Brain microvascular endothelial cell (primary cell): ENCODE measurements at regions not wholly inside any gene's neighbourhood (a gene's known extent, or its start where the extent isn't known, plus 50 kb on each side); places are given as distances from the start of the nearest gene placed in this dataset.

Experiments used
- DNase-seq: peaks from one replicate; pipeline ENCODE4 v3.0.0-alpha.2; 2020
- H3K27ac ChIP-seq: fragments of 250-450 bp; sonication (Bioruptor Pico); 2 replicates; pipeline ENCODE4 v1.5.1; 2020; ENCODE audit warnings: mild to moderate bottlenecking, moderate library complexity
- H3K27me3 ChIP-seq: fragments of 250-450 bp; sonication (Bioruptor Pico); replicated peaks from 2 replicates; pipeline ENCODE4 v1.5.1; 2020; ENCODE audit warnings: mild to moderate bottlenecking
- H3K36me3 ChIP-seq: fragments of 250-450 bp; sonication (Bioruptor Pico); replicated peaks from 2 replicates; pipeline ENCODE4 v1.5.1; 2020; ENCODE audit warnings: mild to moderate bottlenecking
- H3K4me3 ChIP-seq: 2 replicates; pipeline ENCODE4 v1.5.1; 2011; ENCODE audit warnings: low read depth, mild to moderate bottlenecking, control low read depth, low read length, moderate library complexity
- CTCF ChIP-seq: IDR thresholded peaks from 2 replicates; pipeline ENCODE4 v1.5.1; 2011; ENCODE audit warnings: low read depth, mild to moderate bottlenecking, moderate library complexity, low read length, control low read depth, inconsistent platforms; ENCODE audit errors: missing control alignments
- in situ Hi-C: cut with HindIII; loops from 2 replicates; pipeline ENCODE4 v1.10.0; 2017; ENCODE audit warnings: low sequenced_read_pairs, low pct_ligation_motif_present

DNA sequence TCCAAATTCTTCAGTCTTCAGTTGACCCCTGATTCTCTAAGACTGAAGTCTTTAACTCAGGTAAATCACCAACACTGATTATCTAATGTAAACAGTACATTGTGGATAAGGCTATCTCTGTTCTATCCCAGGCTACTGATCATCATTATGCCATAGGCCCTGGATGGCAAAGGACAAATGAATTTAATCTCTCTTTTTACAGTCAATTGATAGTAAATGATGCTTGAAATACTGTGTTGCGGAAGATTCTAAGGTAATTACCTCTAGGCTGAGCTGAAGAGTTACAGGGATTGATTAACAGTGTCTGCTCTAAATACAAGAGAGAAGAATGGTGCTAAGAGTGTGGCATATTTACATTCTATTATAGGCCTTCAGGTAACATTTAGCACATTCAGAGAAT, 264.7 kb downstream of the ACTL7B start:
- no peak overlapping the region for H3K4me3 ChIP-seq
- no peak for TF ChIP-seq CTCF
- DNase-seq, result no peak
- no peaks in the 10 kb centered on the region for H3K27me3 ChIP-seq
- in situ Hi-C loops, result no loop called here
- no peak overlapping the region for H3K27ac ChIP-seq
- H3K36me3 ChIP-seq, result no peaks in the 10 kb centered on the region

DNA sequence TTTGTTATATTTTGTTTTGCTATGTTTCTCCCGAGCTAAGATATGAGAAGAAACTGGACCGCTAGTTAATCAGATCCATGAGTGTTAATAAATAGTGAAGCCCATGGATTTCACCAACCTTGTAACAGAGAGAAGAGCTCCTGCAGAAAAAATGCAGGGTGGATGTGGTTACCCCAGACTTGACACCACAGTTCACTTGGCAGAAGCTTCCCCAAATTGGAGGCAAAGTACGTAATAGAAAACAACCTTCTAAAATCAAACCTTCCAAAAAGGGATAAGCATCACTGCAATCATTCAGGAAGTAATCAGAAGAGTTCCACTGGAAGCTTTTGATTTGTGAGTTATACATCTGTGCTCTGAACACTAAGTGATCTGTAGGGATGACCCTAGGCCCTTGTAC, 267.5 kb downstream of the ACTL7B start:
- no peak overlapping the region for H3K27ac ChIP-seq
- in situ Hi-C loops, result no loop called here
- no peaks in the 10 kb centered on the region for H3K27me3 ChIP-seq
- H3K36me3 ChIP-seq, result no peaks in the 10 kb centered on the region
- TF ChIP-seq CTCF, result no peak
- H3K4me3 ChIP-seq, result no peak overlapping the region
- DNase-seq, result no peak

- in situ Hi-C loops, result no loop called here
- TF ChIP-seq CTCF, result no peak
Observed at GRCh38 chr9:108586471-108587139, 269.2 kb downstream of the ACTL7B start.

GRCh38 chr9:108584860-108585259, 270.9 kb downstream of the ACTL7B start:
- DNase-seq, result no peak
- in situ Hi-C loops, result no loop called here
- H3K4me3 ChIP-seq, result no peak overlapping the region
- no peaks in the 10 kb centered on the region for H3K27me3 ChIP-seq
- H3K27ac ChIP-seq, result no peak overlapping the region
- H3K36me3 ChIP-seq, result no peaks in the 10 kb centered on the region
- no peak for TF ChIP-seq CTCF

More at GRCh38 chr9:108586471-108587139, 269.2 kb downstream of the ACTL7B start:
- no peak overlapping the region for H3K27ac ChIP-seq
- no peaks in the 10 kb centered on the region for H3K27me3 ChIP-seq
- DNase-seq, result no peak
- H3K36me3 ChIP-seq, result no peaks in the 10 kb centered on the region
- H3K4me3 ChIP-seq, result no peak overlapping the region

DNA sequence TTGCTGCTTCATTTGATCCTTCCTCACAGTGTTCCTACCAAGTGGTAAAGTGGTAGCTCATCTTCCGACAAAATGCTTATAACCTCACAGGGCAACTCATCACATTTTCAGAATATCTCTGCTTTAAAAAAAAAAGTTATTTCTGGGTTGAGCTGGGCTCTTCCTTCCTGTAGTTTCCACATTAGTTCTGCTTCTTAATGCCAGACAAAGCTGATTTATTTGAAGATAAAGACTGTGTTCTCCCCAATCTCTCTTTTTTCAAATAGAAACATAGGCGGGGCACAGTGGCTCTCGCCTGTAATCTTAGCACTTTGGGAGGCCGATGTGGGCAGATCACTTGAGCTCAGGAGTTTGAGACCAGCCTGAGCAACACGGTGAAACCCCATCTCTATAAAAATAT, 273.1 kb downstream of the ACTL7B start:
- no peak for DNase-seq
- Histone ChIP-seq H3K36me3 (no peaks in the 10 kb centered on the region), H3K27me3 (no peaks in the 10 kb centered on the region), H3K4me3 (no peak overlapping the region), H3K27ac (no peak overlapping the region)
- in situ Hi-C loops, result no loop called here
- no peak for TF ChIP-seq CTCF
